Inferior parietal cortex (tissue), 1 donor: ENCODE measurements at regions not wholly inside any gene's neighbourhood (a gene's known extent, or its start where the extent isn't known, plus 50 kb on each side); places are given as distances from the start of the nearest gene placed in this dataset.

Source experiments
- DNase-seq: peaks from one replicate; pipeline ENCODE4 v3.0.0-alpha.2; 2016; ENCODE audit errors: extremely low spot score

DNA sequence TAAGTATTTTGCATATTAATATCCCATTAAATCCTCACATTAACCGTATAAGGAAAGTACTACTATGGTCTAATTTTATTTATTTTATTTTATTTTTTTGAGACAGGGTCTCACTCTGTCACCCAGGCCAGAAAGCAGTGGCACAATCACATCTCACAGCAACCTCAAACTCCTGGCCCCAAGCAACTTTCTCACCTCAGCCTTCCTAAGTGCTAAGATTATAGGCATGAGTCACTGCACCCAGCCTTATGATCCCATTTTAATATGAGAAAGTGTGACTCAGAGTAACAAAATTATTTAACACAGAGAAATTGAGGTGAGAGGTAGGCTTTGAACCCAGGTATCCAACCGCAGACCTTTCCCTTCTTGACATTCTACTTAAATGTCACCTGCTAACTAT lies 330.0 kb upstream of the POU3F3 start:
- no peak for DNase-seq

DNA sequence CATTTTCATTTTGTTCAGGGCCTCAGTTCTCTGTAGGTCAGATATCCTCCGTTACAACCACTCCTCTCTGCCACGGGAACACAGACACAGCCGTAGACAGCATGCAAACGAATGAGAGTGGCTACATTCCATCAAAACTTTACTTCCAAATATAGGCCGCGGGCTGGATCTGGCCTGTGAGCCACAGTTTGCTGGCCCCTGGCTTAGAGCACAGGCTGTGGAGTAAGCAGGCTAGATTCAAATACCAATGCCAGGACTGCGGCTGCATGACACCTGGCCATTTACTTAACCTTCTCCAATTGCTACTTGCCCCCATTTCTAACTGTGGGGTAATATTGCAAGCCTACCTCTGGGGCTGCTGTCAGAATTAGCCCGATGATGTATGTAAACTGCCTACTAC lies 325.8 kb upstream of the POU3F3 start:
- no peak for DNase-seq

DNA sequence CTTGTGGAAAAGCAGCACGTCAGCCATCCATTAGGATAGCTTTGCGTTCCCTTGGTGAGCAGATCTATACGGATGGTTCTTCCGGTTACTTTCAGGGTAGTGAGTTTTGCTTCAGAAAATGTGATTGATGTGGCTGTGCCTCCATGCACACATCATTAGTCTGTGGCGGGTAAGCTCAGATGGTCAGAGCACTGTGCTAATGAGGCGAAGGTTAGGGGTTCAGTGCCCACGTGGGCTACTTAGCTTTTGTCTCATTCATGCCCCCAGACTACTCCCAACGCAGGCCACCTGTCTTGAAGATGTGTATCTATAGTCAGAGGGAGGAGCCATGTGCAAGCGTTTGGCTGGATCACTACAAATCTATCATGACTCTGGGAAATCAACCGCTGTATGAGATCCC lies 322.8 kb upstream of the POU3F3 start:
- DNase-seq = no peak

DNA sequence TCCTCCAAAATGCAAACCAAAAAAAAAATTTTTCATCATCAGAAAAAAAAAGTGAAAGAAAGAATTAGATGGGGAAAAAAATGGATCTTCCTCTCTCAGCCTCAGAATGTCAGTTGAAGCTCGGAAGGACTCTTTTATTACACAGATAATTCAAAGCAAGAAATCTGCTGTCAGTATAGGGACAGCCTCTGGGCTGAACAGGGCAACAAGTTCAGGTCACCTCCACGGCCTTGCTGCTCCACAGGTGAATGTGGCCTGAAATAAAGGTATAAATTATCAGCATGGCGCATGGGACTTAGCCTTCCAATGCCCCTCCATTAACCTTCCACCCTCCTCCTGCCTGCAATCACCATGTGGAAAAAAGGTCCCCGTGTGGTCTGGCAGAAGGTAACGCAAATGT lies 316.8 kb upstream of the POU3F3 start:
- no peak for DNase-seq

DNA sequence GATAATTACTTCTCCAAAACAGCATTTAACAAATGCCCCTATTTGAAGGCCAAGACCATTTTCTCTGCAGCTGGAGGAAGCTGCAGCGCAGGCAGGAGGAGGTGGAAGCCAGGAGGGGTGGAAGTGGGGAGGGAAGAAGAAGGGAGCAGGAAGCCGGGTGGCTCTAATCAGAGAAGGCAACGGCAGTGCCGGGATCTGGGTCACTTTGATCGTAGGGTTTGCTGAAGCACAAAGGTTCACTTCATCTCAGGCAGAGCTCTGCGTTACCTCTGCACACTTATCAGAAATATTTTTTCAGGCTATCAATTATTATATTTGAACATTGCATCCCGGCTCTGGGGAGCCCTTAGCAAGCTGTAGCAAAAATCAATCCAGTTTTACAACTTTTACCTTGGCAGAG lies 315.8 kb upstream of the POU3F3 start:
- DNase-seq = no peak

DNA sequence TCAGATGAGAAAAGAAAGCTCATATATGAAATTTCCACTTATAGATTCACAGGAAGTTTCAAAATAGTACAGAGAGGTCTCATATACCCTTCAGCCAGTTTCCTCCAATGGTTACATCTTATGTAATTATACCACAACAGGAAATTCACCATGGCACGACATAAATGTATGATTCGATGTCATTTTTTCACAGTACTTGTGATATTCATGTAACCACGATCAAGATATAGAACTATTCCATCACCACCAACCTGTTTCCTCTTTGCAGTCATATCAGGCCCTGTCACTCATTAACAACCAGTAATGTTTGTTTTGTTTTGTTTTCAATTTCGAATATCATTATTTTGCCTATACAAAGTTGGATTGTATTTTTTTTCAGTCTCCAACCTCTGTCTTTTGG lies 314.3 kb upstream of the POU3F3 start:
- no peak for DNase-seq

DNA sequence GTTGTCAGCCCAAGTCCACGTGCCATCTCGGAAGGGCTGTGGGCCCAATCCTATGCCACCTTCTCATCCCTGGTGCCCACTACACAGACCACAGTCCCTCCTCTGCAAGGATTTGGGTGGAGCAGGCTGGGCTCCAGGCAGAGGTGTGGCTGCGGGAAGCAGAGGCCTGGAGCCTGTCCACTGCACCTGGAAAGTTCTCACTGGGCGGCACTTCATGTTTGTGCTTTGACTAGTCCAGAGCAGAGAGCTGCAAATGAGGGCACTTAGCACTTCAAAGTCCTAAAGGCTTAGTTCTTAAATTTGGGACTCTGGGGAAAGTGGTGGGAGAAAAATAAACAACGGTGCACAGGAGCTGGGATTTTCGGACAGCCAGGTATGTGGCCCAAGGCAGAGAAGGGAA lies 308.9 kb upstream of the POU3F3 start:
- no peak for DNase-seq

DNA sequence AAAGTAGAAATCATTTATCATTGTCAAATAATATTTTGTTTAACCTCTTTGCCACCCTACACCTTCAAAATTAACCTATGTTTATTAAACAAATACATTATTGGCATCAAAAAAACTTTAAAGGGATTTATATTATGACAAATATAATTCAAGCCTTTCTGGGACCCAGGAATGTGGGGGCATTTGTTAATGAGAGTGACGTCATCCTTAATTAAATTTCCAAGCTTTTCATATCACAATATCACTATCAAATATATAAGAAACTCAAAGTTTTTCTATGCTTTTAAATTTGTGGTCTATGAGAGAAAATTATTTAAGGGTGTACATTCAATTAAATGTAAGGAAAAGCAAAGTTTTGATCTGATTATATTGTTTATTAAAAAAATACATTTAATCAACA lies 307.4 kb upstream of the POU3F3 start:
- DNase-seq = no peak

DNA sequence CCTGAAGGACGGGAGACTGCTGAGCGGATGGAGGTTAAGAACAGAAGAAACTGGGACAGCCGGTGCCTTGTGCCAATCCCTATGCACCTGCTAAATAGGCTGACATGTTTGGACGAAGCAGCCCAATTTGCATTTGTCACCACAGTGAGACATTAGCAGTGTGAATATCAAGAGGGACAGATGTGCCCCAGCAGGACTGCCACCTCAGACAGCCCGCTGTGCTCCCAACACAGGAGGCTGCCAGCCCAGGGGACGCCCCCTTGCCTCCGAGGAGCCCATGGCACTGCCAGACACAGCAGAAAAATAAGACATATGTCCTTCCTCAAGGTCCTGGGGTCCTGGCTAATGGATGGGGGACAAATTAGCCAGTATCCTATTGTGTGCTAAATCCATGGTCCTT lies 306.7 kb upstream of the POU3F3 start:
- no peak for DNase-seq

DNA sequence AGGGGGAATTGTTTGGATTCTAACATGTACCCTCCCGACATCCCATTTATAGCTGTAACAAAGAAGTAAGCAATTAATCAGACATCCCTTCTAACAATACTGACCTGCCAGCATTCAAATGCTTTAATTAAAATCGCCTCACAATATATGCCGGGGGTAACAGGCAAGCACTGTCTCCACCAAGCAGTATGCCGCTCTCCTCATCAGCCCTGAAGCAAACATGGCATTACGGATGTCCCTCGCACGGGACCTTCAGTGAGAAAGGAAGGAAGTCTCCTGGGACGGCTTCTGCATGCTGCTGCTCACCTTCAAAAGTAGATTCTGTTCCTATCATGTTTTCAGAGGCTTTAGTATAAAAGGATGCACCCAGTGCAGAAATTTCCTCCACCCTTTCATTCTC lies 292.7 kb upstream of the POU3F3 start:
- DNase-seq = no peak

DNA sequence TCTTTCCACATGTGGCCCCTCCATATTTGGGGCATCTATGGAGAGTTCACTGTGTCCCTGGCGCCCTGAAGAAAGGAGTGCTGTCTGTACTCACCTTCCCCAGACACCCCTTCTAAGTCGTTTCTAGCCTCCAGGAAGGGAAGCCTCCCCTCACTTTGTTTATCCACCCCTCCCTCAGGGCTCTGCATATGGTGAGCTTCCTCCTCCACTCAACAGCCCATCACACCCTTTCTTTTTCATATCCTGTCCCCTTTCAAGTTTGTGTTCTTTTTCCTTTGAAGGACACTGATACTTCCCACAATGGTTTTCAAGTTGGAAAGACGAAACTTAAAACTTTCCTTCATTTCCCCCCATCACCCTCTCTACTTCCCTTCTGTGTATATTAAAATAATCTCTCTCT lies 291.4 kb upstream of the POU3F3 start:
- DNase-seq = no peak

DNA sequence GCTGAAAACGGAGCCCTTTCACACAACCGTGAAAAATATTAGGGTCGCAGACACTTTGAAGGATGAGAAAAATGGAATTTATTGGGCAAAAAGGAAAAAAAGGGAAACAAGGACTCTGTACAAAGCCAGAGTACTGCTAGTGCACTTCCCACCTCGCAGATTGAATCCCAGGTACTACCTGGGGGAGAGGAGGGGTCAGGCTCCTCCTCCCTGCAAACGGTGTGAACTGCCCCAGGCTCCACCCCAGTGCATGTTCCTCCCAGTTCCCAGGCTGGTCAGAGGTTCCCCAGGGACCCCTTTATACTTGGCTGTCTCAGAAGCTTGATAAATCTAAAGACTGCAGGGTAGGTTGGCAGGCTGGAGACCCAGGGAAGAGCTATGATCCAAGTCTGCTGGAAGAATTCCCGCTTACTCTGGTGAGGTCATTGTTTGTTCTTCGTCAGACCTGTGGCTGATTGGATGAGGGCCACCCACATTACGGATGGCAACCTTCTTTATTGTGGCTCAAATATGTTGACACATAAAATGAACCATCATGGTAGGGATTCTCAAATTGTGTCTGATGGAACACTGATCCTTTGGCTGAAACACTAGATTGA lies 290.4 kb upstream of the POU3F3 start:
- no peak for DNase-seq

DNA sequence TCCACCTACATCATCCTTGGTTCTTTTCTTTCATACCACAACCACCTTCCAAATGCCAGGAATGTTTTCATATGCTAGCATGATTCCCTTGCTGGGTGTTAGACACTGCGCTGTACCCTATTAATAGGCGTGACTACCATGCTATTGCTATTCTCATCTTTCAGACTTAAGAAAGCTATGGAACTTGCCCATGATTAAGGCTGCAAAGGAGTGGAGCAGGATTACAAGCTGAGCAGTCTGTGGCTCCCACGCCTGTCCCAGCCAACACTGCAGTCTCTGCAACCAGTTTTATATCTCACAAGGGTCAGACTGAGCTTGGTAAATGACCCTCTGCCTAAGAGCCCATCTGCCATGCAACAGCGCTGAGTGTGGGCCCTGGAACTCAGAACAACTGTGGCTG lies 285.7 kb upstream of the POU3F3 start:
- no peak for DNase-seq

DNA sequence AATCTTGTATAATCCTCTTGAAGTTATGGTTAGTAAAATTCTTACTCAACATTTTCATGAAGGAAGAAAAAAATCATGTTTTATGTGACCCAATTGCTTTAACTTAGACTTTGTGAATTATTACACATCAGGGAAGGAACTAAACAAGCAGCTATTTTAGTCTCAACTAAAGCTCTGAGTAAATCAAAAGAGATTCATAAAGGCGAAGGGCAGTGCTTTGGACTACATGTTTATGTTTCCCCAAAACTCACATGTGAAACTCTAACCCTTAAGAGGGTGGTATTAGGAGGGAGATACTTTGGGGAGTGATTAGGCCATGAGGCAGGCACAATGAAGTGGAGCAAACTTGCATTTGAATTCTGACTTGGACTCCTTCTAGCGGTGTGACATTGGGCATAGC lies 283.7 kb upstream of the POU3F3 start:
- no peak for DNase-seq

DNA sequence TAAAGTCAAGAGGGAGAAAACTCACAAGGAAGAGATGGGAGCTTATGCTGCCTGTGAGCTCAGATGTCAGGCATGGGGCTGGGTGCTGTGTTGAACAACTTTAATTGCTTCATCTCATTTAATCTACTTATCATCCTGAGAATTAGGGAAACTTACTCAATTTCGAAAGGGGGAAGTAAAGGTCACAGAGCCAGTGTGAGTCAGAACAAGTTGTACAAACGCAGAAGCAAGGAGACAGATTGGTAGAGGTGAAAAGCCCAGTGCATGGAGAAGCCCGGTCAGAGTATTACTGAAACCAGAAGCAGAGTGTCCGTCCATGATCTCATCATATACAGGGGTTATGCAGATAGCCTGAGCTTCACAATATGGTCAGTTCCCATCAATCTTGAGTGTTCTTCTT lies 281.1 kb upstream of the POU3F3 start:
- DNase-seq = no peak

DNA sequence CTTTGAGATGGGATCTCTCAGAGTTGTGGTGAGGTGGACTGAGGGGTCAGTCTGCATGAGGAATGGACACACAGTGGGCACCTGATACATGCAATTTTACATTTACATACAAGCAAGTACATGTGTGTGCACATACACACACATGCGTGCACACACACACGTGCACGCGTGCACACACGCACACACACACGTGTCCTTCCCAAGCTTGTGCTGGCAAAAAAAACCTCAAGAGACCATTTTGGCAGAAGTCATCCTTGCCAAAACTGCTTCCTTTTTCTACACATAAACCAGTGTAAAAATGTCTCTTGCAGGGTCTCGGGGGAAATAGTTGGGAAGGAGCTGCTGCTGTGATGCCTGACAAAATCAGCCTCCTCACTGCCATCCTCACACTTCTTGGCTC lies 279.5 kb upstream of the POU3F3 start:
- no peak for DNase-seq

DNA sequence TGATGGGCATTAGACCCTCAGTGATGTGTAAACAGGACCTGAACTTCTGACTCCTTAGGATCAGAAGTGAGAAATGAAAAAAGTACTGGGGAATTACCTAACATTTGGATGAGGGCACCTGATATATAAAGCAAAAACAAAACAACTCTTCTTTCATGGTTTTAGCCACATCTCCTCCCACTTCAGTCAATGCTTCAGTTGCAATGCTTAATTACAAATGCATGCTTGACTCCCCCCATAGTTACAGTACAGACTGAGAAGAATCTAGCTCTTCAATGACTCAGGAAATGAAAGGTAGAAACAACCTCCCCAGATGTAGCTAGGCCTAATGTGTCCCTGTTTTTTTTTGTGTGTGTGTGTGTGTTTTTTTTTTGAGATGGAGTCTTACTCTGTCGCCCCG lies 276.8 kb upstream of the POU3F3 start:
- no peak for DNase-seq

DNA sequence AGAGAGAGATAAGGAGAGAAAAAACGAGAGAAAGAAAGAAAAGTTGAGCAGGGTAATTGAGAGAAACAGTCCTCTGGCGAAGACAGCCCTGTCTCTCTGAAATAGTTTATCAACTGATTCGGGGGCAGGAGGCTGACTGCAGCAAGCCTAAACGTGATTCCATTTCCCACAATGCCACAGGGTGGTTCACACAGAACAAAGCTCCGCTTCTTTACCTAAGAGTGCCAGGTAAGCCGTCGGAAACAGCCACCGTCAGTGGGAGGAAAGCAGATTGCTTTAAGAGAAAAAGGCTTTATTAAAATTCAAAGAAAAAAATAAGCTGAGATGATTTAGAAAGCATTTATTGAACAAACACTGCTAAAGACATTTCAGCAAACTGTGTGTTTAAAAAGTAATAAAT lies 271.4 kb upstream of the POU3F3 start:
- DNase-seq = no peak

DNA sequence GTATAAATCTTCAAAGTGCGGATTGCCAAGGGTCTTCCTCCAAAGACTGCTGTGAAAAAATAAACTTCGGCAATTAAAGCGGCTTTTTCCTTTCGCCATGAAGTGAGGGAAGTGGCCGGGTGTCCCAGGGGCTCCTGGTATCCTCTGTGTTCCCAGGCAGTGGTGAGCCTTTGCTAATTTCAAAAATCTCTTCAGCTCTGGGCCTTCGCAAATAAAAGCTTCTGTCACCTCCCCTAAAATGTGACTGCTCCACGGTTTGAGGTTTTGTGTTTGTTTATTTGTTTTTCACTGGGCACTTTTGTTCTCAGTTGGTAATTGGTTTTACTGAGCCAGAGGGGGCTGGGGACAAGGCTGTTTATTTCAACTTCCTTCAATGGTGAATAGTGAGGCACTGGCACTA lies 270.1 kb upstream of the POU3F3 start:
- no peak for DNase-seq

DNA sequence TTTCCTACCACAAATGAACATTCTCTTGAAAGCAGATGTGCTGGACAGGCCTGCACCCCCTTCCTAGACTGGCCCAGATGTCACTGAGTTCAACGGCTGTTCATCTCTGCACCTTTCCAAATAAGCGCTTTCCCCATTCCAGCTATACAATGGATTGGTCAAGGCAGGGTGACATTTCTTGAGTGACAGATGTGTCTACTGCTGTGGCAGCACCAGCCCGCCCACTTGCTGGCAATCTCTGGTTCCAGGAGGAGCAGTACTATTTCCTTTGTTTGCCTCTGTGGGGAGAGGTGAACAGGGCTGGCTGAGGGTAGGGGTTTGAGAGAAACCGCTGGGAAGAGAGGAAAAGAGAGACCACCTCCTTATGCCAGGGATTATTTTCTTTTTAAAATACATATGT lies 269.5 kb upstream of the POU3F3 start:
- DNase-seq = no peak

DNA sequence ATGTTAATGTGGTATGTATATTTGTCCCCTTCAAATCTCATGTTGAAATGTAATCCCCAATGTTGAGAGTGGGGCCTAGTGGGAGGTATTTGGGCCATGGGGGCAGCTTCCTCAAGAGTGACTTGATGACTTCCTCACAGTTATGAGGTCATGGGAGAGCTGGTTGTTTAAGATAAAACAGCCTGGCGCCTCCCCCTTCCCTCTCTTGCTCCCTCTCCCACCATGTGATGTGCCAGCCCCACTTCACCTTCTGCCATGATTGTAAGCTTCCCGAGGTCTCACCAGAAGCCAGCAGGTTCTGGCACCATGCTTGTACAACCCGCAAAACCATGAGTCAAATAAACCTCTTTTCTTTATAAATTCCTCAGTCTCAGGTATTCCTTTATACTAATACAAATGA lies 258.3 kb upstream of the POU3F3 start:
- no peak for DNase-seq

DNA sequence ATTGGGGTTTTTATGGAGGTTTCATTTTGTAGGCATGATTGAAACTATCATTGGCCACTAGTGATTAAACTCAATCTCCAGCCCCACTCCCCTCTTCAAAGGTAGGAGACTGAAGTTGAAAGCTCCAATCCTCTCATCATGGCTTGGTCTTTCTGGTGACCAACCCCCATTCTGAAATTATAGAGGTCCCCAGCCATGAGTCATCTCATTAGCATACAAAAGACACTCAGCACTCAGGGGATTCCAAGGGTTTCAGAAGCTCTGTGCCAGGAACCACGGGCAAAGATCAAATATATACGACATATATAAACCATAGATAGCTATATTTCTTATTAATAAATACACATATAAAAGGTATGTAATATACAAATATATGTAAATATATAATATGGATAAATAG lies 256.0 kb upstream of the POU3F3 start:
- no peak for DNase-seq

DNA sequence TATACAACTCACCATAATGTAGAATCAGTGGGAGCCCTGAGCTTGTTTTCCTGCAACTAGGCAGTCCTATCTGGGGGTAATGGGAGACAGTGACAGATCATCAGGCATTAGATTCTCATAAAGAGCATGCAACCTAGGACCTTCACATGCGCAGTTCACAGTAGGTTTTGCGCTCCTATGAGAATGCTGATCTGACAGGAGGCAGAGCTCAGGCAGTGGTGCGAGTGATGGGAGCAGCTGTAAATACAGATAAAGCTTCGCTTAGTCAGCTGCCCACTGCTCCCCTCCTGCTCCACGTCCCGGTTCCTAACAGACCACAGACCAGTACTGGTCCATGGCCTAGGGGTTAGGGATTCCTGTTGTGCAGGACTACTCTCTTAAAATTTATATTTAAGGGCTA lies 255.3 kb upstream of the POU3F3 start:
- DNase-seq = no peak

DNA sequence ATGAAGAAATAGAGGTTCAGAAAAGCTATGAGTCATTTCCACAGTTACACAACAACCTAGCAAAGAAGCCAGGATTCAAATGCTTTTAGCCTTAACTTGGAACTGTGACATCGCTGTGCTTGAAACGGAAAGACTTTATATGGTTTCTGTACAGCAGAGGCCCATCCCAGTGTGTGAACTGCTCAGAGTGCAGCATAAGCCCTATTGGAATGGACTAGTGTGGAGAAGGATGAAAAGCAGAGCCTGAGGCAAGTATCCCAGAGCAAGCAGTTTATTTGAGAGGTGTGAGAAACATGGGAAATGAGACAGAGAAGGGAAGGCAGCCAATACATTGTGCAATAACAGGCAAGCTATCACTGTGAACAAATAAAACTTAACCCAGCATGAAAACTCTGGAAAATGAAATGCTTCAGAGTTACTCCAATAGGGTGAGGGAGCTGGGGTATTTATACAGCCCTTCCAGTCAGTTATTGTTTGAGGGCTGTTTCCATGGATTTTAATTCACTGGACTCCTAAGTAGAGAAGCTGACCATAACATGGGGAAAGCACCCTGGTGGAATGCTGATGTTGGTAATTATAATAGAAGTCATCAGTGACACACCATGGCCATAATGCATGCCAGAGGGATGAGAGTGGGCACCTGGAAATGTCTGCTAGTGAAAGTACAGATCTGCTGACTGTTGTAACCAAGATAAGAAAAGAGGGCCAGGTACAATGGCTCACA lies 254.0 kb upstream of the POU3F3 start:
- peak; percentile 44 for DNase-seq
